ENCODE measurements at regions not wholly inside any gene's neighbourhood (a gene's known extent, or its start where the extent isn't known, plus 50 kb on each side); places are given as distances from the start of the nearest gene placed in this dataset.

GRCh38 chr2:16202266-16203020 lies 262.1 kb downstream of the MYCN start:
- no peaks in the 10 kb centered on the region for H3K9me2 ChIP-seq (ENCODE audit: insufficient read depth, low read length)
- no peak overlapping the region for H3K4me2 ChIP-seq (ENCODE audit: low read length)
- H3K27ac ChIP-seq (ENCODE audit: low read length): no peak overlapping the region
- H3F3A ChIP-seq (ENCODE audit: insufficient read depth, low read length, poor library complexity, severe bottlenecking): no peaks in the 10 kb centered on the region
- H3K79me2 ChIP-seq (replicated peaks; ENCODE audit: insufficient read depth, low read length): no peaks in the 10 kb centered on the region
- no peak overlapping the region for H3K4me3 ChIP-seq (ENCODE audit: low read length)
- TF ChIP-seq POLR2AphosphoS5 (IDR thresholded peaks at IDR 0.05) (no peak), REST (IDR thresholded peaks at IDR 0.05; ENCODE audit: borderline replicate concordance) (no peak), TAF1 (IDR thresholded peaks at IDR 0.05; ENCODE audit: low read depth) (no peak), CTCF (IDR thresholded peaks at IDR 0.05; ENCODE audit: poor library complexity, severe bottlenecking) (no peak), SMC3 (conservative IDR thresholded peaks at IDR 0.05; ENCODE audit: poor library complexity) (no peak), RAD21 (conservative IDR thresholded peaks at IDR 0.05) (no peak), MXI1 (conservative IDR thresholded peaks at IDR 0.05; ENCODE audit: poor library complexity, severe bottlenecking) (no peak), EZH2 (IDR thresholded peaks at IDR 0.05; ENCODE audit: borderline replicate concordance, insufficient read depth, low read length, poor library complexity, severe bottlenecking) (no peak), EP300 (conservative IDR thresholded peaks at IDR 0.05; ENCODE audit: poor library complexity, severe bottlenecking) (no peak)
- H4K20me1 ChIP-seq (ENCODE audit: insufficient read depth): no peaks in the 10 kb centered on the region
- H3K9me3 ChIP-seq (ENCODE audit: low read length): no peaks in the 10 kb centered on the region
- H3K27me3 ChIP-seq (ENCODE audit: insufficient read depth, low read depth, low read length): no peaks in the 10 kb centered on the region
- no peak overlapping the region for H3K9ac ChIP-seq (ENCODE audit: low read length)
- H2AFZ ChIP-seq (ENCODE audit: low read depth, low read length): no peak overlapping the region
- H3K36me3 ChIP-seq (ENCODE audit: insufficient read depth, low read length): no peaks in the 10 kb centered on the region

- Histone ChIP-seq H3K27ac (ENCODE audit: low read length) (no peak overlapping the region), H3K36me3 (ENCODE audit: insufficient read depth, low read length) (no peaks in the 10 kb centered on the region), H3K9ac (ENCODE audit: low read length) (no peak overlapping the region), H4K20me1 (ENCODE audit: insufficient read depth) (no peaks in the 10 kb centered on the region), H3K4me2 (ENCODE audit: low read length) (no peak overlapping the region), H3K27me3 (ENCODE audit: insufficient read depth, low read depth, low read length) (no peaks in the 10 kb centered on the region), H3K79me2 (replicated peaks; ENCODE audit: insufficient read depth, low read length) (no peaks in the 10 kb centered on the region), H3K4me3 (ENCODE audit: low read length) (no peak overlapping the region), H3K9me3 (ENCODE audit: low read length) (no peaks in the 10 kb centered on the region), H3K9me2 (ENCODE audit: insufficient read depth, low read length) (no peaks in the 10 kb centered on the region), H3F3A (ENCODE audit: insufficient read depth, low read length, poor library complexity, severe bottlenecking) (no peaks in the 10 kb centered on the region), H2AFZ (ENCODE audit: low read depth, low read length) (no peak overlapping the region)
- TF ChIP-seq POLR2AphosphoS5 (IDR thresholded peaks at IDR 0.05) (no peak), TAF1 (IDR thresholded peaks at IDR 0.05; ENCODE audit: low read depth) (no peak), SMC3 (conservative IDR thresholded peaks at IDR 0.05; ENCODE audit: poor library complexity) (no peak), CTCF (IDR thresholded peaks at IDR 0.05; ENCODE audit: poor library complexity, severe bottlenecking) (no peak), MXI1 (conservative IDR thresholded peaks at IDR 0.05; ENCODE audit: poor library complexity, severe bottlenecking) (no peak), RAD21 (conservative IDR thresholded peaks at IDR 0.05) (no peak), EP300 (conservative IDR thresholded peaks at IDR 0.05; ENCODE audit: poor library complexity, severe bottlenecking) (no peak), REST (IDR thresholded peaks at IDR 0.05; ENCODE audit: borderline replicate concordance) (no peak), EZH2 (IDR thresholded peaks at IDR 0.05; ENCODE audit: borderline replicate concordance, insufficient read depth, low read length, poor library complexity, severe bottlenecking) (no peak)
Observed at GRCh38 chr2:16201848-16202247, 261.5 kb downstream of the MYCN start.
